Tibial artery (tissue), 4 donors: ENCODE measurements at regions not wholly inside any gene's neighbourhood (a gene's known extent, or its start where the extent isn't known, plus 50 kb on each side); places are given as distances from the start of the nearest gene placed in this dataset.
"Not testable (repeated sequence)": the region's sequence is repeated elsewhere in the genome, so short reads cannot be mapped to it uniquely, and the experiment has no call there.

Experiments
- DNase-seq, 2 donors: peaks; one replicate each; pipeline ENCODE4 v3.0.0-alpha.2; 2019
- H3K27ac ChIP-seq, 2 donors: fragments of 200-600 bp; sonication (generic) in 1 of 2; 1 replicate in 1 of 2; 2 replicates in 1 of 2; pipeline ENCODE4 v1.5.1; 2018 to 2019; ENCODE audit warnings: mild to moderate bottlenecking in 1 of 2
- H3K27me3 ChIP-seq, 2 donors: fragments of 200-600 bp; sonication (generic) in 1 of 2; one replicate each; pipeline versions ENCODE4 v1.5.1 to v1.6.0; 2016 to 2019
- H3K36me3 ChIP-seq, 3 donors: fragments of 200-600 bp; sonication (generic) in 2 of 3; one replicate each; pipeline ENCODE4 v1.5.1; 2016 to 2019; ENCODE audit warnings: mild to moderate bottlenecking in 2 of 3
- H3K4me1 ChIP-seq, 4 donors: fragments of 200-600 bp; sonication (generic) in 2 of 4; 1 replicate in 3 of 4; 2 replicates in 1 of 4; pipeline ENCODE4 v1.5.1; 2016 to 2019
- H3K4me3 ChIP-seq, 2 donors: fragments of 200-600 bp; sonication (generic) in 1 of 2; 1 replicate in 1 of 2; 2 replicates in 1 of 2; pipeline ENCODE4 v1.5.1; 2018 to 2019; ENCODE audit warnings: mild to moderate bottlenecking in 2 of 2
- H3K9me3 ChIP-seq, 3 donors: fragments of 200-600 bp; sonication (generic) in 1 of 3; one replicate each; pipeline ENCODE4 v1.5.1; 2016 to 2019
- intact Hi-C: fragments of 100-400 bp; cut with DNase I; formaldehyde crosslinking; loops from one replicate; pipeline ENCODE4 v1.15.0; 2023; ENCODE audit warnings: low total_unique reads
- TF ChIP-seq, protein P1 (sequence below), 2 experiments: fragments of 200-600 bp in 1 of 2; fragments of 450-650 bp in 1 of 2; IDR thresholded peaks; one replicate each; pipeline ENCODE4 v1.5.1; 2017 to 2019; ENCODE audit warnings: antibody characterized with exemption in 2 of 2, mild to moderate bottlenecking in 1 of 2, moderate library complexity in 1 of 2

GRCh38 chr4:79831701-79832514 is 241.1 kb downstream of the ANTXR2 start:
- H3K4me3 ChIP-seq, result no peak overlapping the region
- H3K27ac ChIP-seq, result no peak overlapping the region
- intact Hi-C loops, result no loop called here
- H3K27me3 ChIP-seq, result no peaks in the 10 kb centered on the region
- TF ChIP-seq, protein P1, sequence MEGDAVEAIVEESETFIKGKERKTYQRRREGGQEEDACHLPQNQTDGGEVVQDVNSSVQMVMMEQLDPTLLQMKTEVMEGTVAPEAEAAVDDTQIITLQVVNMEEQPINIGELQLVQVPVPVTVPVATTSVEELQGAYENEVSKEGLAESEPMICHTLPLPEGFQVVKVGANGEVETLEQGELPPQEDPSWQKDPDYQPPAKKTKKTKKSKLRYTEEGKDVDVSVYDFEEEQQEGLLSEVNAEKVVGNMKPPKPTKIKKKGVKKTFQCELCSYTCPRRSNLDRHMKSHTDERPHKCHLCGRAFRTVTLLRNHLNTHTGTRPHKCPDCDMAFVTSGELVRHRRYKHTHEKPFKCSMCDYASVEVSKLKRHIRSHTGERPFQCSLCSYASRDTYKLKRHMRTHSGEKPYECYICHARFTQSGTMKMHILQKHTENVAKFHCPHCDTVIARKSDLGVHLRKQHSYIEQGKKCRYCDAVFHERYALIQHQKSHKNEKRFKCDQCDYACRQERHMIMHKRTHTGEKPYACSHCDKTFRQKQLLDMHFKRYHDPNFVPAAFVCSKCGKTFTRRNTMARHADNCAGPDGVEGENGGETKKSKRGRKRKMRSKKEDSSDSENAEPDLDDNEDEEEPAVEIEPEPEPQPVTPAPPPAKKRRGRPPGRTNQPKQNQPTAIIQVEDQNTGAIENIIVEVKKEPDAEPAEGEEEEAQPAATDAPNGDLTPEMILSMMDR (IDR thresholded peaks at IDR 0.05), result no peak
- H3K36me3 ChIP-seq, result no peaks in the 10 kb centered on the region
- DNase-seq, result no peak
- no peaks in the 10 kb centered on the region for H3K9me3 ChIP-seq
- peaks cover 0 to 17% (median 0%) of the 10 kb centered on the region in 4 donors for H3K4me1 ChIP-seq

DNA sequence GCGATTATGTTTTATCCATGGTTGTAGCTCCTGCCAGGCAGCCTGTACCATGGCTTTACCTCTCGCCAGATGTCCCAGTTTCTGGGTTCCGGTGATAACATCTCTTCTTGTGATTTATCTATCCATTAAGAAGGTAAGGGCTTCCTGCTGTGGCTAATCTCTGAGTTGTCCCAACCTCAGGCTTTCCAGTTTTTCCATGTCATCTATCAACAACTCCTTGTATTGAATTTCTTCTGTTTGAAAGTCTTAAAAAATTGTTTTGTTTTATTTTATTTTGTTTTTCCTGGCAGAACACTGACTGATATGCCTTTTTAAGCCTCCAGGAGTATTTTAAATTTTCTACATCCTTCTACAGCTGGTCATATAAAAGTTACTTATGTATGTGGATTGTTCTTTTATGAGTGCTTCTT is 241.9 kb downstream of the ANTXR2 start:
- TF ChIP-seq, protein P1 (IDR thresholded peaks at IDR 0.05), result no peak
- Histone ChIP-seq H3K4me3 (no peak overlapping the region), H3K27me3 (no peaks in the 10 kb centered on the region), H3K27ac (no peak overlapping the region), H3K36me3 (no peaks in the 10 kb centered on the region), H3K4me1 (peaks cover 0 to 17% (median 0%) of the 10 kb centered on the region in 4 donors), H3K9me3 (no peaks in the 10 kb centered on the region)
- intact Hi-C loops, result no loop called here
- DNase-seq, result no peak

DNA sequence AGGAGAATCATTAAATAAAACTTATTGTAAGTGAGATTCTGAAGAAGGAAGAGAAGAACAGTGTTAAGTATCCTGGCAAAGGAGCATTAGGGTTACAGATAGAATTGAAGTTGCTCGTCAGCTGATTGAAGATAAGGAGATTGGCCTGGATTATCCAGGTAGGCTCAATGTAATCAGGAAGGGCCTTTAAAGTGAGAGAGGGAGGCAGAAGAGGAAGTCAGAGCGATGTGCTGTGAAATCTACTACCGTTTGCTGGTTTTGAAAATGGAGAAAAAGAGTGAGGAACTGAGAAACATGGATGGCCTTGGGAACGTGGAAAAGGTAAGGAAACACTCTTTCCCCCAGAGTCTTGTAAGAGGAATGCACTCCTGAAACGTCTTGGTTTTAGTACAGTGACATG is 245.7 kb downstream of the ANTXR2 start:
- Histone ChIP-seq H3K4me3 (no peak overlapping the region), H3K27ac (no peak overlapping the region), H3K36me3 (no peaks in the 10 kb centered on the region), H3K4me1 (peaks cover 0 to 29% (median 5%) of the 10 kb centered on the region in 4 donors), H3K9me3 (no peaks in the 10 kb centered on the region), H3K27me3 (no peaks in the 10 kb centered on the region)
- no peak for DNase-seq
- TF ChIP-seq, protein P1 (IDR thresholded peaks at IDR 0.05), result no peak
- intact Hi-C loops, result no loop called here

DNA sequence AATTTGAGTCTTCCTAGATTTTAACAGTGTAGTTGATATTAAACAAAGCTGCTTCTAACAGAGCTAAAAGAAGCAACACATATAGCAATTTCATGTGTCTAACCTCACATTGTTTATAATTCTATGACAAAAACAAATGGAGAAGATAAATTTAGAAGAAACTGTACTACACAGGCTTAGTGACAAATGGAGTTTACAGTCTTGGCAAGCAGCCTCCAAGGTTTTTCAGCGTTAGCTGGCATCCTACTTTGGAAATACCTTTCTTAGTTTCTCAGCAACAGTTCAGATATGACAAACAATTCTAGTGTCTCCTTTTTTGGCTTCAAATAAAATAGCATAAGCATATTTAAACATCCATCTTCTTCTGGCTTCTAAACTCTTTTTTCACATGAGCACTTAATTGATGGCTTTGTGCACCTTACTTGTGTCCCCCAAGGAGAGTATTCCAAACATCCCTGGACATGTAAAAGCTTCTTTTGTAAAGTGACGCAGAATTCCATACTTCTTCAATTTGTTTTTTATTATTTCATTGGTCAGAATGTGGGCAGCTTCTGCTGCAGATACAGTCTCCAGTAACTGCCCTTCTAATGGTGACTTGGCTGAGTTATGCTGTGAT is 249.8 kb downstream of the ANTXR2 start:
- Histone ChIP-seq H3K9me3 (no peaks in the 10 kb centered on the region), H3K27ac (peak overlapping the region; percentile 26 to 43), H3K36me3 (no peaks in the 10 kb centered on the region), H3K4me3 (no peak overlapping the region), H3K4me1 (peaks cover 0 to 14% (median 5%) of the 10 kb centered on the region in 4 donors), H3K27me3 (no peaks in the 10 kb centered on the region)
- intact Hi-C loops, result no loop called here
- TF ChIP-seq, protein P1 (IDR thresholded peaks at IDR 0.05), result no peak
- no peak for DNase-seq

DNA sequence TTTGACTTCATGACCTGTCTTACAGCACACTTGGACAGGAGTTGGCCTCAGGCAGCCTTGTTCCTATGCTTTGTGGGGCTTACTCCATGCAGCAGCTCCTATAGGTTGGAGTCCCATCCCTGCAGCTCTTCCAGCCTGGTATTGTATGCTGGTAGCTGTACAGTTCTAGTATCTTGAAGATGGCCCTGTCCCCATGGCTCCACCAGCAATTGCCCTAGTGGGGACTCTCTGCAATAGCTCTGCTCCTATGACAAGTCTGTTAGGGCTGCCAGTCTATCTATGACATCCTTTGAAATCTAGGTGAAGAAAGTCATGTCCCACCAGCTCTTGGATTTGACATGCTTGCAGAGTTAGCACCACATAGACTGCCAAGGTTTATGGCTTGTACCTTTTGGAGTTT is 252.6 kb downstream of the ANTXR2 start:
- intact Hi-C loops, result no loop called here
- H3K9me3 ChIP-seq, result no peaks in the 10 kb centered on the region
- no peaks in the 10 kb centered on the region for H3K36me3 ChIP-seq
- H3K4me3 ChIP-seq, result no peak overlapping the region
- no peak for DNase-seq
- H3K4me1 ChIP-seq, result peaks cover 0 to 14% (median 5%) of the 10 kb centered on the region in 4 donors
- H3K27me3 ChIP-seq, result no peaks in the 10 kb centered on the region
- no peak overlapping the region for H3K27ac ChIP-seq
- TF ChIP-seq, protein P1 (IDR thresholded peaks at IDR 0.05), result no peak

DNA sequence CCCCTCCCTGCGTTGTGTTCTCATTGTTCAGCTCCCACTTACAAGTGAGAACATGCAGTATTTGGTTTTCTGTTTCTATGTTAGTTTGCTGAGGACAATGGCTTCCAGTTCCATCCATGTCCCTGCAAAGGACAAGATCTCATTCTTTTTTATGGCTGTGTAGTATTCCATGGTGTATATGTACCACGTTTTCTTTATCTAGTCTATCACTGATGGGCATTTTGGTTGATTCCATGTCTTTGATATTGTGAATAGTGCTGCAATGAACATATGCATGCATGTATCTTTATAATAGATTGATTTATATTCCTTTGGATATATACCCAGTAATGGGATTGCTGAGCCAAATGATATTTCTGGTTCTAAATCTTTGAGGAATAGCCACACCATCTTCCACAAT is 265.1 kb downstream of the ANTXR2 start:
- DNase-seq, H3K27me3 ChIP-seq, H3K36me3 ChIP-seq, H3K4me1 ChIP-seq, intact Hi-C loops, H3K4me3 ChIP-seq, H3K27ac ChIP-seq, H3K9me3 ChIP-seq: not testable (repeated sequence)
